HEK293 (cell line): ENCODE measurements at regions not wholly inside any gene's neighbourhood (a gene's known extent, or its start where the extent isn't known, plus 50 kb on each side); places are given as distances from the start of the nearest gene placed in this dataset.

Experiments
- CTCF ChIP-seq: fragments of 450-650 bp; formaldehyde crosslinking; IDR thresholded peaks from 2 replicates; pipeline ENCODE4 v1.5.1; 2016; ENCODE audit warnings: missing biosample characterization, missing genetic modification characterization
- FEZF1 ChIP-seq: fragments of 450-650 bp; formaldehyde crosslinking; IDR thresholded peaks from 2 replicates; pipeline ENCODE4 v1.5.1; 2016; ENCODE audit warnings: missing biosample characterization, missing genetic modification characterization
- HOXD13 ChIP-seq: sonication (generic); formaldehyde crosslinking; IDR thresholded peaks from 2 replicates; pipeline ENCODE4 v1.8.0; 2022; ENCODE audit warnings: missing genetic modification reagents, borderline replicate concordance
- KLF16 ChIP-seq: fragments of 450-650 bp; formaldehyde crosslinking; IDR thresholded peaks from 2 replicates; pipeline ENCODE4 v1.5.1; 2017; ENCODE audit warnings: missing biosample characterization, missing genetic modification characterization
- SP2 ChIP-seq: fragments of 450-650 bp; formaldehyde crosslinking; IDR thresholded peaks from 2 replicates; pipeline ENCODE4 v1.5.1; 2016; ENCODE audit warnings: missing biosample characterization, missing genetic modification characterization
- YY1 ChIP-seq: fragments of 450-650 bp; formaldehyde crosslinking; IDR thresholded peaks from 2 replicates; pipeline ENCODE4 v1.5.1; 2018; ENCODE audit warnings: missing biosample characterization, missing genetic modification characterization
- ZBTB17 ChIP-seq: fragments of 450-650 bp; formaldehyde crosslinking; IDR thresholded peaks from 2 replicates; pipeline ENCODE4 v1.5.1; 2016; ENCODE audit warnings: missing biosample characterization, missing genetic modification characterization
- ZNF114 ChIP-seq: fragments of 450-650 bp; formaldehyde crosslinking; IDR thresholded peaks from 2 replicates; pipeline ENCODE4 v1.5.0; 2017; ENCODE audit warnings: missing biosample characterization, missing genetic modification characterization
- ZNF23 ChIP-seq: fragments of 450-650 bp; formaldehyde crosslinking; IDR thresholded peaks from 2 replicates; pipeline ENCODE4 v1.5.1; 2016; ENCODE audit warnings: missing biosample characterization, missing genetic modification characterization, borderline replicate concordance
- ZNF248 ChIP-seq: fragments of 450-650 bp; formaldehyde crosslinking; IDR thresholded peaks from 2 replicates; pipeline ENCODE4 v1.5.1; 2017; ENCODE audit warnings: missing biosample characterization, missing genetic modification characterization
- ZNF354C ChIP-seq: fragments of 450-650 bp; formaldehyde crosslinking; IDR thresholded peaks from 2 replicates; pipeline ENCODE4 v1.5.1; 2016; ENCODE audit warnings: missing biosample characterization, missing genetic modification characterization, low read depth, borderline replicate concordance
- ZNF501 ChIP-seq: fragments of 450-650 bp; formaldehyde crosslinking; IDR thresholded peaks from 2 replicates; pipeline ENCODE4 v1.5.1; 2016; ENCODE audit warnings: missing biosample characterization, missing genetic modification characterization
- ZNF518A ChIP-seq: fragments of 450-650 bp; formaldehyde crosslinking; conservative IDR thresholded peaks from 2 replicates; pipeline ENCODE4 v1.5.1; 2016; ENCODE audit warnings: low read depth, missing biosample characterization, missing genetic modification characterization
- ZNF580 ChIP-seq: fragments of 450-650 bp; formaldehyde crosslinking; IDR thresholded peaks from 2 replicates; pipeline ENCODE4 v1.5.1; 2016; ENCODE audit warnings: missing biosample characterization, missing genetic modification characterization
- ZNF621 ChIP-seq: fragments of 450-650 bp; formaldehyde crosslinking; IDR thresholded peaks from 2 replicates; pipeline ENCODE4 v1.5.1; 2017; ENCODE audit warnings: missing biosample characterization, missing genetic modification characterization
- ZNF624 ChIP-seq: fragments of 450-650 bp; formaldehyde crosslinking; IDR thresholded peaks from 2 replicates; pipeline ENCODE4 v1.5.1; 2017; ENCODE audit warnings: missing biosample characterization, missing genetic modification characterization
- ZNF639 ChIP-seq: fragments of 450-650 bp; formaldehyde crosslinking; IDR thresholded peaks from 2 replicates; pipeline ENCODE4 v1.5.1; 2016; ENCODE audit warnings: missing biosample characterization, missing genetic modification characterization
- ZNF660 ChIP-seq: fragments of 450-650 bp; IDR thresholded peaks from 2 replicates; pipeline ENCODE4 v1.5.1; 2018; ENCODE audit warnings: missing biosample characterization, mild to moderate bottlenecking, missing genetic modification characterization
- ZNF747 ChIP-seq: fragments of 450-650 bp; formaldehyde crosslinking; IDR thresholded peaks from 2 replicates; pipeline ENCODE4 v1.5.1; 2016; ENCODE audit warnings: missing biosample characterization, missing genetic modification characterization
- ZSCAN16 ChIP-seq: fragments of 450-650 bp; formaldehyde crosslinking; IDR thresholded peaks from 2 replicates; pipeline ENCODE4 v1.5.1; 2016; ENCODE audit warnings: missing biosample characterization, missing genetic modification characterization
- TF ChIP-seq, protein P1 (sequence below): fragments of 450-650 bp; formaldehyde crosslinking; IDR thresholded peaks from 2 replicates; pipeline ENCODE4 v1.5.1; 2016; ENCODE audit warnings: missing biosample characterization, missing genetic modification characterization
- TF ChIP-seq, protein P2 (sequence below): IDR thresholded peaks from 2 replicates; pipeline ENCODE4 v1.6.1; 2011; ENCODE audit warnings: mild to moderate bottlenecking, low read depth, low read length, borderline replicate concordance

DNA sequence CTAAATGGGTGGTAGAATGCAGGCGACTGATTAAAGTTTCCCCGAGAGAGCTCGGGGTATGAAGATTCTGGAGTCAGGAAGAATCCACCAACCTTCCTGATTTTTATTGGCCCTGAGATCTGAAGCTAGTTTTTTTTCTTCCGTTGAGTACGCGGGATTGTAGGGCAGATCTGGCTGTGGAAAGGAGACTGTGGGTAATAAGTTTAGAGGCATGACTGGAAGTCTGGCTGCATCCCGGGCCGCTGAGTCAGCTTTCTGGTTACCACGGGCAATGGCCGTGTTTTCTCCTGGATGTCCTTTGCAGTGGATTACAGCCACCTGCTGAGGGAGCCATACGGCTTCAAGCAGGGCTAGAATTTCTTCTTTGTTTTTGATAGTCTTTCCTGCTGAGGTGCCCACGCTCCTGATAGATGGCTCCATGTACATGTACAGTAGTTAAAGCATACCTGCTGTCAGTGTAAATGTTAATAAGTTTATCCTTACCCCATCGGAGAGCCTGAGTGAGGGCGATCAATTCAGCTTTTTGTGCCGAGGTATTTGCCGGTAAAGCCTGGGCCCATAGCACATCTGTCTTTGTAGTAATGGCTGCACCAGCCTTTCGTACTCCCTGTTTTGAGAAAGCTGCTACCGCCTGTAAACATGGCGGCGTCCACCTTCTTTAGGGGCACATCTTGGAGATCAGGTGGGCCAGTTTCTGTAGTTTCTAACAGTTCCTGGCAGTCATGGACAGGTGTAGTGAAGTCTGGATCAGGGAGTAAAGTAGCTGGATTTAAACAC lies 154.0 kb downstream of the TRIM27 start (continued):
- TF ChIP-seq, protein P1, sequence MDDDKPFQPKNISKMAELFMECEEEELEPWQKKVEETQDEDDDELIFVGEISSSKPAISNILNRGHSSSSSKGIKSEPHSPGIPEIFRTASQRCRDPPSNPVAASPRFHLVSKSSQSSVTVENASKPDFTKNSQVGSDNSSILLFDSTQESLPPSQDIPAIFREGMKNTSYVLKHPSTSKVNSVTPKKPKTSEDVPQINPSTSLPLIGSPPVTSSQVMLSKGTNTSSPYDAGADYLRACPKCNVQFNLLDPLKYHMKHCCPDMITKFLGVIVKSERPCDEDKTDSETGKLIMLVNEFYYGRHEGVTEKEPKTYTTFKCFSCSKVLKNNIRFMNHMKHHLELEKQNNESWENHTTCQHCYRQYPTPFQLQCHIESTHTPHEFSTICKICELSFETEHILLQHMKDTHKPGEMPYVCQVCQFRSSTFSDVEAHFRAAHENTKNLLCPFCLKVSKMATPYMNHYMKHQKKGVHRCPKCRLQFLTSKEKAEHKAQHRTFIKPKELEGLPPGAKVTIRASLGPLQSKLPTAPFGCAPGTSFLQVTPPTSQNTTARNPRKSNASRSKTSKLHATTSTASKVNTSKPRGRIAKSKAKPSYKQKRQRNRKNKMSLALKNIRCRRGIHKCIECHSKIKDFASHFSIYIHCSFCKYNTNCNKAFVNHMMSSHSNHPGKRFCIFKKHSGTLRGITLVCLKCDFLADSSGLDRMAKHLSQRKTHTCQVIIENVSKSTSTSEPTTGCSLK (tag by site-specific recombination): no peak
- TF ChIP-seq ZSCAN16 (tag by site-specific recombination): no peak
- TF ChIP-seq, protein P2, sequence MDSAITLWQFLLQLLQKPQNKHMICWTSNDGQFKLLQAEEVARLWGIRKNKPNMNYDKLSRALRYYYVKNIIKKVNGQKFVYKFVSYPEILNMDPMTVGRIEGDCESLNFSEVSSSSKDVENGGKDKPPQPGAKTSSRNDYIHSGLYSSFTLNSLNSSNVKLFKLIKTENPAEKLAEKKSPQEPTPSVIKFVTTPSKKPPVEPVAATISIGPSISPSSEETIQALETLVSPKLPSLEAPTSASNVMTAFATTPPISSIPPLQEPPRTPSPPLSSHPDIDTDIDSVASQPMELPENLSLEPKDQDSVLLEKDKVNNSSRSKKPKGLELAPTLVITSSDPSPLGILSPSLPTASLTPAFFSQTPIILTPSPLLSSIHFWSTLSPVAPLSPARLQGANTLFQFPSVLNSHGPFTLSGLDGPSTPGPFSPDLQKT: no peak
- TF ChIP-seq SP2 (tag by site-specific recombination): no peak
- TF ChIP-seq ZNF501 (tag by site-specific recombination): peak; percentile 36; the same call in 1 of the 2 replicates
- TF ChIP-seq ZNF248: no peak
- TF ChIP-seq KLF16 (tag by site-specific recombination): no peak
- TF ChIP-seq ZNF354C (tag by site-specific recombination): no peak
- TF ChIP-seq ZNF747 (tag by site-specific recombination): no peak
- no peak for TF ChIP-seq ZNF114
- no peak for TF ChIP-seq FEZF1 (tag by site-specific recombination)
- TF ChIP-seq ZNF639 (tag by site-specific recombination): no peak
- no peak for TF ChIP-seq ZNF580
- peak; percentile 49 for TF ChIP-seq ZBTB17 (tag by site-specific recombination)
- TF ChIP-seq ZNF621 (tag by site-specific recombination): no peak
- no peak for TF ChIP-seq ZNF23 (tag by site-specific recombination)
- no peak for TF ChIP-seq ZNF624 (tag by site-specific recombination)
- TF ChIP-seq YY1 (tag by site-specific recombination): no peak
- TF ChIP-seq ZNF518A (tag by site-specific recombination): no peak
- 0 out of 2 replicates have a peak, but pooled peaks have one; percentile 57 for TF ChIP-seq CTCF (tag by site-specific recombination)
- TF ChIP-seq HOXD13 (CRISPR knock-in tag): no peak
- TF ChIP-seq ZNF660: peak; percentile 74
